ENCODE measurements at regions not wholly inside any gene's neighbourhood (a gene's known extent, or its start where the extent isn't known, plus 50 kb on each side); places are given as distances from the start of the nearest gene placed in this dataset.
"Not testable (repeated sequence)": the region's sequence is repeated elsewhere in the genome, so short reads cannot be mapped to it uniquely, and the experiment has no call there.

DNA sequence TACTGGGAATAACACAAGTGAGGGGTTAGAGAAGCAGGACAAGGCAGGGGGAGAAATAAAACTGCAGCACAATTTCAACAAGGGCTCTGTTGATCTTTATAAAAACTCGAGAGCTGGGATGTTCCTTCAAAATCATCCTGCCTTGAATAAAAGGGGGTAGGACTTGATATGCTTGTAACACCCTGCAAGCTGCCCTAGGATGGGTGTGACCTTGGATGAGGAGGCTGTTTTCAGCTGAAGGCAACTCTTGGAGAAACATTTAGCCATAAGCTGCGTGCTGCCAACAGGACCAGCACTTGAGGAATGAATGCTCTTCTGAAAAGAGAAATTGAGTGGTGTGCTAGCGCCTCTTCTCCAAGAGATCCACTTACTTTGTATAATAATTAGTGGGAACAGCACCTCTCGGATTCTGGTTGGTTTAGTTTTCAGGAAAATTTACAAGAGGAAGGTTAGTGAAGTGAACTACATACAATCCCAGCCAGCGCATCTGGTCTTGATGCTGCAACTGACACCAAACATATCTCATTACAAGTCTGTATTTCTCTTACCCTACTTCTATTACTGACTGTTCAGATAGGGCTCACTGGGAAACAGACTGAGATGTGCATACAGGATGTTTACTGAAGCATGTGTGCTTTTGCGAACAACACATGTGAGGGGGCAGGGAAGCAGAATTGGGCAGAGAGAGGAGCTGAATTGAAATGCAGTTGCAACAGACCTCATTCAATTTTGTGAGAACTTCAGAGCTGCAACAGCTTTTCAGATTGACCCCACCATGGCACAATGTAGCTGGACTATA, 643.0 kb upstream of the GOLIM4 start:
- no peak for DNase-seq

DNA sequence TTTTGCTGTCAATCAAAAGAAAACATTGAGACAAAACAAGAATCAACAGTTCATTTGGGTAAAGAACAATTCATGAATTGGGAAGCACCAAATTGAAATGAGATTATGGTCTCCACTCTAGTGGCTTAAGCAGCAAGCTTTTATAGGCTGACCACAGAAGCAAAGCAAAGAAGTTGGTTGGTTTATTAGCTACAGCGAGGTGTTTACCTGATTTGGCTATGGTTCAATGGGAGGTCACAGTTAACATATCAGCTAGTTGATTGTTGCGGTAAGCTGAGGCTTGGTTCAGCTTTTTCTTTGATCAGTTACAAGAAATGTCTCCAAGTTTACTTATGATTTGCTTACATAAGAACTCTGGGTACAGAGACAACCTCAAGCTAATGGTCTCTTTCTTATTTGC, 640.5 kb upstream of the GOLIM4 start:
- DNase-seq, result no peak

DNA sequence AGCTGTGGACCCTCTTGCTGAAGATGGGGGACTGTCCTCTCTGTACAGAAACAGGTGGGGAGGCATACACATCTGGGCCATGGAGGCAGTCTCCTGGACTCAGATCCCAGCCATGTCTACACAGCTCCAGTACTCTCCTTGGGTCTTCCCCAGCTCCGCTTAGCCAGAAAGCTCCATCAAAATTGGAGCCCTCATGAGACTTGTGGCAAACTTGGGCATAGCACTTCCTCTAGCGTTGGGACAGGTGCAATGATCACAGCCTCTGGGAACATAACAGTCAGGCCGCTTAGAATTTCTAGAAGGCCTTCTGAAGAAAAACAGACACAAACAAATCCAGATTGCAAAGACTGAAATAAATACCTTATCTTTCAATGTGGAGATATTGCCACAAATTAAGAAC, 634.3 kb upstream of the GOLIM4 start:
- DNase-seq, result no peak

DNA sequence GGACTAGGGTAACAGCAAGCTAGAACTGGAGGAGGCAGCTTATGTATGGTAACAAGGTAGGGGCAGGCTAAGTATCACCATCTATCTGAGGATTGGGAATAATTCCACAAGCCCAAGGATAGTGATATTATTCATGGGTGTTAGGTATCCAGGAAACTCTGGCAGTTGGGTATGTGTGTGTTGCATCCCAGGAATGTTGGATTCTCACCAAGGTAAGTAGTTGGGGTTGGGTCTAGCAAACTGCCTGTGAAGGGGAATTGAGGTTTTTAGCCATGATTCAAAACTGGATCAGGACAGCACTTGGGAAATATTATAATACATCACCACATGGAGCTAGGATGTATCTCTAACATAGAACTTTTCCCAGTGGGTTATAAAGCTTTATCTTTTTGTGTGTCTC, 626.4 kb upstream of the GOLIM4 start:
- DNase-seq, result no peak

DNA sequence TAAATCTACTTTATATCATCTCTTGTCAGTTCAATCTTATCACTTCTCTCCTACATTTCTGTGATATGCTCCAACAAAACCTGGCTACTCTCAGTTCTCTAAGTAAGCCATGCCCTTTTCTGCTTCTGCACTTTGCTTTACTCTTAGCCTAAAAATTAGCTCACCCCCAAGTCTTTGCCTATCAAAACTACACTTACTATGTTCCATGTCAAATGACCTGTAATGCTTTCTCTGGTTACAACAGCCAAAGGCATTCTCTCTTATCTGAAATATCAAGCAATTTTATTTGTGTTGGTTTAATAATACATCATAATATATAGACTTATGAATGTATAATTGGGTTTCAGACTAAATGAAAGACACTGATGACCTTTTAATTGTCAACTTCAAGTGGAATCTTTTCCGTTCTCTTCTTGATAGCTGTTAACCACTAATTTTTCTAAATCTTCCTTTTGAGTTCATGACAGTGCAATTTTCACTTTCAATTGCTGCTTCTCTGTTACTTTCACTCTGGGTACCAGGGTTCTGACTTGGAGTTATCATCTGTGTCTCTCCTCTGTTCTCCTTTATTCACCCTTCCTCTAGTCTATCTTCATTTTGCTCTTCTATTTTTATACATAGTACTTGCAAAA, 619.0 kb upstream of the GOLIM4 start:
- DNase-seq, result no peak

DNA sequence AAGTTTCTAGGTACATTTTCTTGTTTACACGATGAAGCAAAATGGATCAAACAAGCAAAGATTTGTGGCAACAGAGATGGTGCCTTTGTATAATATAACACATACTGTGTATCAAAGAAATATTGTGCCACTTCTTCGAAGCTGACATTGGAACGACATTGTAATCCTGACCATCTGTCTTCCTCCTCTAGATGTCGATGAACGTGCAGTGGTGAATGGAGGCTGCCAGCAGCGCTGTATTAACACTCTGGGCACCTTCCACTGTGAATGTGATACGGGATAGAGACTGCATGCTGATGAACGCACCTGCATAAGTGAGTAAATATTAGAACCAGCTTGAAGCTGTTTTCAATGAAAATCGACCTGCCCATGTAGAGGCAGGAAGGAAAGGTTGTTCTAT, 613.3 kb upstream of the GOLIM4 start:
- no peak for DNase-seq

DNA sequence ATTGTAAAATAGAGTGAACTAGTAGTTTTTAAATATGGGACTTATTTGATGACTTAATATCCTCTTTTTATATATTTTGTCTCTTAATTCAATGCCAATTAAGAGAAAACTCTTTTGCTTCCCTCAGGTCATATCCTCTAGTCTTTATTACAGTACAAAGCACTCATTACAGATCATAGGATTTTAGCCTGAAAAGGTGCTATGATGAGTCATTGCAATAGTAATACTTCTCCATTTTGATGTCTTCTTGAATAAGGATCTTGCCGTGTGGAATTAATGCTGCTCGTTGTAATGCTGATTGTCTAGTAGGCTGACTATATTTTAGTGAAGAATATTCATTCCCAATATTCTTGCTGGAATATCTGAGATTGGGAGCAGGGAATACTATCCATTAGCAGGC, 612.2 kb upstream of the GOLIM4 start:
- DNase-seq, result no peak

DNA sequence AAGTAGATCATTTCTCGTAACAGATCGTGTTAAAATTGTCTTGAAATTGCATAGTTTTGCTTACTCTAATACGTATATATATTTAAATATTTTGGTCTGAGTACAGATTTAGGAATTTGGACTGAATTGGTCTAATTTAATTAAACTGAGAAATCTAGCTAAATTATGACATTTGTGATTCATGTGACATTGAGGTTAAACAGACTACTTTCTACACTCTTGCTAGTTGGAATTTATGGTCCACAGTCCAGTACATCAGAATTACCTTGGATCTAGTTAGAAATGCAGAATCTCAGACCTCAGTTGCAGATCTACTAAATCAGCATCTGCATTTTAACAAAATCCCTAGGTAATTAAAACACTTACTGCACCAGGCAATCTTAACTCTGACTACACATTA, 609.7 kb upstream of the GOLIM4 start:
- no peak for DNase-seq

DNA sequence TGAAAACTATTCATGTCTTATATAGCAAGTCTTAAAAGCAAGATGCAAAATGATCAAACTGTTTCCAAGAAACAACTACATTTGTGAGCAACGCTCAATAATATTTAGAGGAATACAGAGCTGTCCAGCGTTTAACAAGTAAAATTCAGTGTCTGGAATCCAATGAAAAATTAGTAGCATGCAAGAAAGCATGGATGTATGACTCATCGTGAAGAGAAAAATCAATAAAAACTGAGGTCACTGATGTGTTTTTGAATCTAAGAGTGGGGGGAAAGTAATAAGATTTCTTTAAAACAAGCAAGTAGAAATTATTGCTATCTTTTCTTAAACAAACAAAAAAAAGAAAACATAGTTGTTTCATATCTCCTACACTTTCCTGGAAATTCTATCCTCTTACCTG, 600.3 kb upstream of the GOLIM4 start:
- DNase-seq, result no peak

DNA sequence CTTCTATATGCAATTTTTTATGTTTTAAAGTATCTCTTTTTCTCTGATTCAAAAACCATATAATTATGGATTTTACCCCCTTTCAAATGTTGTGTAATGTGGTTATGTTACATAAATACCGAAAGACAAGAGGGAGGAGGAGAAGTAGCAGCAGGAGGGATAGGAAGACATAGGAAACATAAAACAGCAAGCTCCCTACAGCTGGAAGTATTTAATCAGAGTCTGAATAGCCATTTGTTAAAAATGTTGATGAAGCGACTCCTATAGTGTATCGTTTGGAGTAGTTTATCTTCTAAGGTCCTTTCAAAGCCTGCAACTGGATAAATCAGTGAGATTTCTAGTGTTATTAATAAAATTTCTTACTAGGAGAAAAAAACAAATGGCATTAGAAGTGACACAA, 598.1 kb upstream of the GOLIM4 start:
- no peak for DNase-seq

DNA sequence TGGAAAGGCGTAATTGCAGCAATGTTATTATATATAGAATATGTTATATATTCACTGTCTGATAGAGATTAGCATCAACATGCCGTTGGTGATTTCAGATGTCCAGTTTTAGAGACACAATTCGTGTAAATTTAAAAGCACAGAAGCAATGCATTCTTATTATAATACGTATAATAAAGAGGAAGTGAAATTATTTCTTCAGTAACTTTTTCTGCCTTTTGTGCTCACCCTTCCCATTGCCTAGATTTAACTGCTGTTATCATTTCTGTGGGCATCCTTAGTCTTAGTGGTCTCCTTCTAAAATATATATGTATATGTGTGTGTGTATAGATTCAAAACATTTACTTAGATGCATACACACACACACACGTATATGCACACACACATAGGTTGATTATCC, 592.5 kb upstream of the GOLIM4 start:
- DNase-seq, result no peak

DNA sequence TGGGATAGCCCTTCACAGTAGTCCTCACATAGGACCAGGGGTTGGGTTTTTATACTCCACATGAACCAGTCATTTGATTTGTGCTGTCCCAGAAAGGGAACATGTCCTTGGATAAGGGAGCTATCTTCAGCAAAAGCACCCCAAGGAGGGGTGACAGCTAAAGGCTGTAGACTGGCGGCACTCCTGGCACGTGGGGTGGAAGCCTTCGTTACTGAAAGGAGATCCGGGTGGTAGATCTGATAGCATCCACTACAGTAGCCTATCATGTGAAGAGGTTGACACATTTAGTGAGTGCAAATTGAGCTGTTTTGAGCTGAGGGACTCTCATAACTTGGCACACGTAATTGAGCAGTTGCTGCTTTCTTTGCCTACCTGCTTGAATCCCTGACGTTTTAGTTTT, 588.8 kb upstream of the GOLIM4 start:
- no peak for DNase-seq

DNA sequence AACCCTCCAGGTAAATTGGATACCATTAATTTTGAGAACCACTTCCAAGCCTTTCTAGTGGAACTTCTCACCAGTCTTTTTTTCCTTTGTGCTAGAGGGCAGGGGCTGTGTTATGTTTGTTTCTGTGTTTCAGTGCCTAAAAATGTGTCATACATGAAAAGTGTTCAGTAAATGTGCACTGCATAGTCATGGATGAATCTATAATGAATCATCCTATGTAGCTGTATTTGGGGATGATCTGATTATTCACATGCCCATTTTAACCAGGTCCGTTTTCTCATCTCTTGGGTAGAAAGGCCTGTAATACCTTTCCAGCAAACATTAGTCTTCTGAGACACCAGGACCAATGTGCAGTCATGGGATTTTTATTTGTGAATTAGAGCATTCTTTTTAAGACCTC, 583.0 kb upstream of the GOLIM4 start:
- no peak for DNase-seq

DNA sequence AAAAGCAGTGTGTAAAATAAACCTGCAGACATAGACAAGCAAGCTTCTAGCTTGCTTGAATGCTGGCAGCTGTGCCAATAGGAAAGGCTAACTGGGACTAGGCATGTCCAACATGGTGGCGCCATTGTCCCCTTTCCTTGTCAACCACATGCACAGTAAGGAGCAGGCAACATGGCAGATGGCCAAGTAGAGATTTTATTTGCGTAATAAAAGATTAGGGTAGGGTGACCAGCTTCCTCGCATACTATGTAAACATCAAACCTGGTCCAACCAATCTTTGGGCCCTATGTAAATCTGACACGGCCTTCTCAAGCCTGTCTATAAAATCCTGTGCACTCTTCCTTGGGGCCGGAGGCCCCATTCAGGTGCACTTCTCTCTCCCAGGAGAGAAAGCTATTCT, 575.4 kb upstream of the GOLIM4 start:
- DNase-seq, result no peak

DNA sequence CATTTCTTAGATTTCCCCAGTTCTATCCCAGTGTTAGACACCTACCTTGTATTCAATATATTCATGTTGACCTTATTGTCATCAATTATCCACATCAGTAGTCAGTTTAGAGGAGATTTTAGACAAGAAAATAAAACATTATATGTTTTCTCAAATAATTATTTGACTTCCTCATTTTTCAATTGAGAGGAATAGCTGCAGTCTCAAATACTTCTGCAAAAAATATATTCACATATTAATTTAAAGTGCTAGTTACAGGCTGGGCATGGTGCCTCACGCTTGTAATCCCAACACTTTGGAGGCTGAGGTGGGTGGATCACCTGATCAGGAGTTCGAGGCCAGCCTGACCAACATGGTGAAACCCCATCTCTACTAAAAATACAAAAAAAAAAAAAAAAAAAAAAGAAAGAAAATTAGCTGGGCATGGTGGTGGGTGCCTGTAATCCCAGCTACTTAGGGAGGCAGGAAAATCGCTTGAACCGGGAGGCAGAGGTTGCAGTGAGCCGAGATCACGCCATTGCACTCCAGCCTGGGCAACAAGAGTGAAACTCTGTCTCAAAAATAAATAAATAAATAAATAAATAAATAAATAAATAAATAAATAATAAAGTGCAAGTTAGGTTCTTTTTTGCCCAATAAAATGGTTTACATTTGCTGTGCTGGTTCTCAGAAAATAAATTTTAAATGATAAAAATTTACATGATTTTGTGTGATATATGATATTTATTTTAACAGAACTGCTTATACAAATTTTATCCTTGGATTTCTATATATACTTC, 565.3 kb upstream of the GOLIM4 start:
- DNase-seq, result not testable (repeated sequence)

DNA sequence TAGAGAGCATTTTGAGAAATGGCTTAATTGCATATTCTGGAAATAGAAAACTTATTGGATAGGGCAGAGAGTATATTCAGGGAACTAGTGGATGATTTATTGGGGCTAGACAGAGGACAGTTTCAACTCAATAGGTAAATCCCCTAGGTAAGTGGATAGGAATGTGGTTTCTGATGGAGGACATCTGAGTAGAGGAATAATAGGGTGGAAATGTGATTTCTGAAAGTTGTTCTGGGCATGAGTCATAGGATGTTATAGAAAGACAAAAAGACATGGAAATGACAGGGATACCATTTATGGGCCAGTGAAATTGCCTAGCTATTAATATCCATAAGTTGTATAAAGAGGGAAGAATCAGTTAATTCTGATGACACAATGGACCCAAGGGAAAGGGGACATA, 563.3 kb upstream of the GOLIM4 start:
- no peak for DNase-seq

DNA sequence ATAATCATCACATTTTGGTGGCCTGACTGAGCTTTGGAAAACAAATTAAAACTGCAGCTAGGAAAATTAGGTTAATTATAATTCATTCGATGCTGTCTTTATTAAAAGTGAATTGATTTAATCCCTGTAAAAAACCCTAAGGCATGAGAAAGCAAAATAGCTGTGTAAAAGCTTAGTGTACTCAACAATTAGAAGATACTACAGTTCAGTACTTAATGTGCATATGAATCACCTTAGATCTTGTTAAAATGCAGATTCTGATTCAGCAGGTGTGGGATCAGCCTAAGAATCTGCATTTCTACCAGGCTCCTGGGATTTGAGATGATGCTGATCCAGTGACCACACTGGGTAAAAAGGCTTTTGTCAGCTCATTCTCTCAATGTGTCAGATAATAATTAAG, 559.9 kb upstream of the GOLIM4 start:
- no peak for DNase-seq

DNA sequence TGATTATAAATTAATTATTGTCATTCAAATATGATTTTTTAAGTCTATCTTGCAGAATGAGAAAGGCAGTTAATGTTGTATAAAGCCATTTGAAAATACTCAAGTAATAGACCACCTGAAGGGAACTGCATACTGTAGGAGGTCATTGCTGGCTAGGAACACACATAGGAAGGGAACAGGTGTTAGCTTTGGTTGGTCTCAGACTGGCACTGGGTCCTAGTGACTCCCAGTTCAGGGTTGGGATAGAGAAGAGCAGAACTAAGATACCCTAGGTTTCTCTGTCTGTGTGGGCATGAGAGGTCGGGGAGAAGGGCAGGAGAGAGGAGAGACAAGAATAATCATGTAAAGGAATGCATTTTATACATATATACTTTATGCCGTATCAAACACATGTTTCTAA, 559.0 kb upstream of the GOLIM4 start:
- no peak for DNase-seq

DNA sequence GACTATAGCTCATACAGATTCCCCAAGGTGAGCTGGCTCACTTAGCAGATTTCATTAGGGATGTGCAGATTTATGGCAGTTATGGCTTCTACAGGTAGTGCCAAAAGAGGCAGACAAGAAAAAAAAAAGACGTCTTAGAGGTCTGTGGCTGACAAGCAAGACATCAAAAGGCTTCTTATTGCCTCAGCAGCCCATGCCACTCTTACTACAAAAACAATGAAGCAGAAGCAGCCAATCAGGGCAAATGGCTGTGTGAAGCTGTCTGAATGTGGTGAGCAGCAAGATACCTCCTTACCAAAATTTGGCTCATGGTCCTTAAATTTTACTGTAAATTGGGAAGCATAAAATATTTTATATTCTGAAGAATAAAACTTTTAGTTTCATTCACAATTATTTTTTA, 557.5 kb upstream of the GOLIM4 start:
- DNase-seq, result no peak

DNA sequence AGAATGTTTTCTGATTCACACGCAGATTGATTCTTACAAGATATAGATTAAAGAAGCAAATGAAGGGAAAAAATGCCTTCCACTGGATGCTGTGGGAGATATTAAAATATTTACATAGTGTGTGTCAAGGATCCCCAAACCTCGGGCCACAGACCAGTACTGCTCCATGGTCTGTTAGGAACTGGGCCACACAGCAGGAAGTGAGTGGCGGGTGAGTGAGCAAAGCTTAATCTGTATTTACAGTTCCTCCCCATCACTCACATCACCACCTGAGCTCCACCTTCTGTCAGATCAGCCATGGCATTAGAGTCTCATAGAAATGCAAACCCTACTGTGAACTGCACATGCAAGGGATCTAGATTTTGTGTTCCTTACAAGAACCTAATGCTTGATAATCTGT, 552.6 kb upstream of the GOLIM4 start:
- DNase-seq, result no peak

DNA sequence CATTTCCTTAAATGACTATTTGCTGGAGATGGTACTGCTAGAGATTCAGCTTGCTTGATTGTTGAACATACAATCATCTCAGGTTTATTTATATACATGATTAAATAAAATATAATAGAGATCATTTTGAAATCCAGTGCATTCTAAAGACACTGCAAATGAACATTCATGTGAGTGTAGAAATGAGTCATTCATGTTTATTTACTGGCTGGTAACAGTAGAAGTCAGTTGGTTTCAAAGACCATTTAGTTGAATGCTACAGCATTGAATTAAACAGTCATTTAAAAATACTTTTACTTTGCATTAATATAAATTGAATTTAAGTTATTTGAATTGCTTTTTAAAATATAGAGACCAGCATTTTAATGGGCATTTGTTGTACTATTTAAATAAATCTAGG, 551.9 kb upstream of the GOLIM4 start:
- no peak for DNase-seq

DNA sequence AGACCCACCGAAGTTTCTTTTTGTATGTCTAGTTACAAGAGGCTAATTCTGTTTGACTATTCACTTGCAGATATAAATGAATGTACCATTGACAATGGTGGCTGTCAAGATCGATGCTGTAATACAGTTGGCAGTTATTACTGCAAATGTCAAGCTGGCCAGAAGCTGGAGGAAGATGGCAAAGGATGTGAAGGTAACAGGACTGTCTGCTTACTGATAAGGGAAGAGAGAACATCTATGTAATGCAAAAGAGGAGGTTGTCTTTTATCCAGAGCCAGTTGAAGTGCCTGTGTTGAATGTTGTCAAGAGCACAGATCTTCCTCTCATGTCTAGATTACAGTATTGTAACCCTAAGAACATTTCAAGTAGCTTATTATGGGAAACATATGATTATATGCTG, 549.5 kb upstream of the GOLIM4 start:
- DNase-seq, result no peak

DNA sequence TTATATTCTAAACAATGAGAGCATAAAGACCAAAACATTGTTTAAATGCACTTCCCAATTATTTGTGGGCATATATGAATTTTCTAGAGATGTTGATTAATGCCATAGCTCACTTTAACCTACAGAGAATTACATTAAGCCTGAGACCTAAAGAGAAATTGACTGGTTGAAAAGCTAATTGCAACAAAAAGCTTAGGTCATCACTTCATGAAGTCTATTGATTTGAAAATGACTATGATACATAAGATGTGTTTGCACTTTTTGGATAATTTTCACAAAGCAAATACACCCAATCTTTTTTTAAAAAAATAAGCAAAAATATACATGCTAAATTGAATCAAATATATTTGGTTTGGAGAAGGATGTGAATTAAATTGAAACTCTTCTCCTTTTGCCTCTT, 532.8 kb upstream of the GOLIM4 start:
- no peak for DNase-seq

DNA sequence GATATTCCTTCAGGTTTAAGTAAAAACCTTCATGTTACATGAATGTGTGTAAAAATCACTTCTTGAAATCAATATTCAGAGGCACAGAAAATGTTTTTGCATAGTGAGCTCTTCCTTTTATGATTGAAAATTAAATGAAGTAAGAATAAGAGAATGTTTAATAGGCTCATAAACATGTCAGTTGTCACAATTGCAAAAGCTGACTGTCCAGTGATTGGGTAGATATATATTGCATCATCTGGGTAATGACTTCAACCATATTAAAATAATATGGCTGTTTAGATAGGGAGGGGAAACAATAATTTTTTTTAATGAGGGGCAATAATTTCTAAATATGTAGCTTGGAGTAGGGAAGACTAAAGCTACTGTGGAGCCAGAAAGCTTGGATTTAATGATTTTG, 529.8 kb upstream of the GOLIM4 start:
- DNase-seq, result no peak

Data from stimulated activated CD4-positive, alpha-beta T cell treated with anti-CD3 and anti-CD28 coated beads, Interleukin-4, amount 100 ng/mL, for 1 hour (primary cell).